NCI-H1417 (cell line): ENCODE measurements at regions not wholly inside any gene's neighbourhood (a gene's known extent, or its start where the extent isn't known, plus 50 kb on each side); places are given as distances from the start of the nearest gene placed in this dataset.
A peak's percentile ranks its signal among the peaks of the same experiment; 100 is the strongest.
"Not testable (repeated sequence)": the region's sequence is repeated elsewhere in the genome, so short reads cannot be mapped to it uniquely, and the experiment has no call there.

Source experiments
- DNase-seq, 3 experiments: peaks; one replicate each; lab custom pipeline; 2025; lab: John Stamatoyannopoulos, UW

- DNase-seq = no peak
Observed at GRCh38 chr9:7542693-7543092, 256.9 kb downstream of the DMAC1 start.

DNA sequence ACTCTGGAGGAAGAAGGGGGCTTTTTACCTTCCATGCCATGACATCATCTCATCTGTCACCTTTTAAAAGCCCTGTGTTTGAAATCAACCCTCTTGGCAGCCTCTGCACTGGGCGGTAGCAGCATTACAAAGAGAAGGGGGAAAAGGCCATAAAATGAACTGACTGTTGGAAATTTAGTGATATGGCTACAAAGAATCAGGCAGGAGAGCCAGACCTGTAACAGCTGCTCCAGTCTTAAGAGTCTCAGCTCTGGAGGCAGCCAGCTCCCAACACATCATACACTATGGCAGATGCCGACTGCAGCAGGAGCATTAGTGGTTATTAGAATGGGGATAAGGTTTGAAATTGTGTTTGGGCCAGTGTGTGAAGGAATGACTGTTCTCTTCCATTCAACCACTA, 257.5 kb downstream of the DMAC1 start:
- DNase-seq = no peak

DNA sequence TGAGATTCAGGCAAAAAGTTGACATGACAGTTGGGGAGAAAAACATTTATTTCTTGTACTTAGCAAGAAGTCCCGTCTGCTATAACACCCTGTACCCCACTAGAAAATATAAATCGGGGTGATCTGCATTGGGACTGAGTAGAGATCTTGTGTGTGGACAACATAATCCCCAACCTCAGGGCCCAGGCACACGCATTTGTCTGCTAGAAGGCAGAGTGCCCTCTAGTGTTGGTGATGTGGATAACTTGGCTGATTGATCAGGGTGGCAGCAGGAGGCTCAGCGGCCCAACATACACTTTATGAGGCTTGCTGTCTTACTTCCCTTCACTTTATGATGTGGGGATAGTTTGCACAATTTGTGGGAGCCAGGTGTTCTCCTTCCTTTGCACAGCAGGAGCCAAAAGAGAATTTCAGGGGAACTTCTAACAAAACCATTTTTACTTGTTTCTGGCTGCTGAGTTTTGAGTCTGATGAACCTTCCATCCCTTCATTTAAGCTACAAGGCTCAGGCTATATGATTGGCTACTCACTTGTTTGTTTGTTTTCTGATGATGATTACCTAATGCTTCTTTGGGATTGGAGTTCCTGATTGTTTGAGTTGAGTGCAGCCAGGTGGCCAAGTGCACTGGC, 263.2 kb downstream of the DMAC1 start:
- DNase-seq = peak; percentile 18 to 73 (median 62)

DNA sequence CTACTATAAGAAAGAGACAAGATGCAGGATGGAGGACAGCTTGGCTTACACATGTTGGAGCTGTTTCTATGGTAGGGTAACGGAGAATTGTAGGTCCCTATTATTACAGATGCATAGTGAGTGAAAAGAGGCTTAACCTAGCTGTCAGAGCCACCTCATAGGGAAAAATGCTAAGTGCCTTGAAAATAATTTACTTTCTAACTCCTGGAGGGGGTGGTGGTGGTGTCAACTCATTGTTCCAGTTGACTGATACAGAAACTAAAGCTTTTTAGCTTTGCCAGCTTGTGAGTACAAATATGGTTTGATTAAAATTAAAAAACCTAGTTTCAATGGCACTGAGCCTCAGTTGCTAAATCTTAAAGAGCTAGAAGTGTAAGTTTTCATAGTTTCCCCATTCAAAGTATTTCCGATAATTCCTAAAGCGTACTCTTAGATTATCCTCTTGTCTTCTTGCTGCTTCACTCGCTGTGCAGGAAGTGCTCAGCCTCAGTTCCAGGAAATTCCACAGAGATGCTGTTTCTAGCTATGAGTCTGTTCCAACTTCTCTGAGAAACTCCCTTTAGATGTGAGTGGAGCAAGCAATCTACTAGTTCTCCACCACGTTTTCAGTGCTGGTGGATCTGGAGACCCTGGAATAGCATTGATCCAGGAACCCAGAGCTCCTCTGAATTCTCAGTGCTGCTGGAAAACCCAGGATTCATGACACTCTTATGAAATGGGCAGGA, 265.2 kb downstream of the DMAC1 start:
- no peak for DNase-seq

GRCh38 chr9:7533376-7534090, 266.0 kb downstream of the DMAC1 start:
- DNase-seq = no peak

GRCh38 chr9:7523426-7524043, 276.0 kb downstream of the DMAC1 start:
- no peak for DNase-seq

DNA sequence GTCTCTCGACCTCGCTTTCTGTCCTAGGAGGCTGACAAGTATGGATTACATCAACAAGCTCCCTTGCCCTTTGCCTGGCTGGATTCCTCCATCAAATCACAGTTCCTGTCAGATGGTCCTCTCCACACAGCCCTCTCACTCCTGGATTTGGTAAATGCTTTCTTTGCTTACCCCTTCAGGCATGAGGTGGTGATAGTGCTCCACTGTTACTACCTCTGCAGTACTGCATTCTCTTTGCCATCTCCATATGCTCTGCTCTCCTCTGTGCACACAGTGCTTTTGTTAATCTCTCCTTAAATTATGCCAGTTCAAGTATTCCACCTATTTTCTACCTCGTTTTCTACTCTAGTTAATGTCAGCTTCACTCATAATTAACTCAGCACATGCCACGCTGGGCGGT, 279.2 kb downstream of the DMAC1 start:
- no peak for DNase-seq

DNA sequence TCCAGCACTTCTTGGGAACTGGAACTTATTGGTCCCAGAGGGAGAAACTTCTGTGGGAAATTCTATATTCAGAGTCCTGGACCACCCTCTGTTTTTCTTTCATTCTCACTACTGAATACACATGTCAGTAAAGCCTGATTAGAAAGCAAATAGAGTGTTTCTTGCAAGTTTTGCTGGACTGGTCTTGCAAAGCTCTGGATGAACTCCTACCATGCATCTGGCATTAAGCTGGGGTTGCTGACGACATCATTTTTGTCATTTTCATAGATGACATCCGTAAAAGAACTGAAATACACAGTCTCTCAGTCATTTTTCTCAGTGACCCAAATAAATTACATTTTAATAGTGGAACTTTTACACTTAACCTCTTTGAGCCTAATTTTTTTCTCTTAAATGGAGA, 283.2 kb downstream of the DMAC1 start:
- no peak for DNase-seq

DNA sequence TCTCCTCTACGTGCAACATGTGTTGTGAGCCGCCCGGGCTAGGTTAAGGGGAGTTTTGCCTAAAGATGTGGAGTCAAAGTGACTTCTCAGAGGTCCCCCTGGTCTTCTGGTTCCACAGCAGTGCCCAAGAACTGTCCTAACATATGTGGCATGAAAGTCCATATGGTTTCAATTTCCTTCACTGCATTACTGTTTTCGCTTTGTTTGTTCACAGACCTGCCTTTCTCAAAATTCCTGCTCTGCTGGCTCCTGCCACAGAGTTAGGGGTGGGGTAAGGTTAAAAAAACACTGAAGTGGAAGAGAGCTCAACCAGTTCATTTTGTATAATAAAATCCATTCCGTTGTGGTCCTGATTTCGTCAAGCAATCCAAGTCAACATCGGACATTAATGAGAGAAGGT, 289.4 kb downstream of the DMAC1 start:
- no peak for DNase-seq

GRCh38 chr9:7509576-7510145, 289.9 kb downstream of the DMAC1 start:
- no peak for DNase-seq

DNA sequence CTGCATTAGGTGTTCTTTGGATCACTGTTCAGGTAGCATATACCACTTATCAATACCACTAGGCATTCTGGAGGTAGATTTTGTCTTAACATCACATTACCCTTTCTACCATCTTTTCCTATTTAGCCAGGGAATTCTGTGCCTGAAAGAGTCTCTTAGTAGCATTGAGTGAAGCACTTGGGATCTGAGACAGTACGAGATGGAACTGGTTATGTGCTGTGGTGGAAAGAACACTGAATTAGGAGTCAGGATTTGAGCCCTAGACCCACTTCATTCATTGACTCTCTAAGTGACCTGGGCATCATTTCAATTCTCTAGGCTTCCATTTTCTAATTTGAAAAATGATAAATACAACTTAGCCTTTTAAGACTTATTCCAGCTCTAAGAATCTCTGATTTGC, 291.1 kb downstream of the DMAC1 start:
- no peak for DNase-seq

GRCh38 chr9:7507566-7508270, 291.9 kb downstream of the DMAC1 start:
- no peak for DNase-seq

GRCh38 chr9:7507026-7507425, 292.6 kb downstream of the DMAC1 start:
- DNase-seq = no peak

GRCh38 chr9:7500521-7500920, 299.1 kb downstream of the DMAC1 start:
- DNase-seq = peak in 2 of 3 experiments; percentile 11 to 27

- DNase-seq = no peak
Observed at GRCh38 chr9:7491641-7492040, 307.9 kb downstream of the DMAC1 start.

DNA sequence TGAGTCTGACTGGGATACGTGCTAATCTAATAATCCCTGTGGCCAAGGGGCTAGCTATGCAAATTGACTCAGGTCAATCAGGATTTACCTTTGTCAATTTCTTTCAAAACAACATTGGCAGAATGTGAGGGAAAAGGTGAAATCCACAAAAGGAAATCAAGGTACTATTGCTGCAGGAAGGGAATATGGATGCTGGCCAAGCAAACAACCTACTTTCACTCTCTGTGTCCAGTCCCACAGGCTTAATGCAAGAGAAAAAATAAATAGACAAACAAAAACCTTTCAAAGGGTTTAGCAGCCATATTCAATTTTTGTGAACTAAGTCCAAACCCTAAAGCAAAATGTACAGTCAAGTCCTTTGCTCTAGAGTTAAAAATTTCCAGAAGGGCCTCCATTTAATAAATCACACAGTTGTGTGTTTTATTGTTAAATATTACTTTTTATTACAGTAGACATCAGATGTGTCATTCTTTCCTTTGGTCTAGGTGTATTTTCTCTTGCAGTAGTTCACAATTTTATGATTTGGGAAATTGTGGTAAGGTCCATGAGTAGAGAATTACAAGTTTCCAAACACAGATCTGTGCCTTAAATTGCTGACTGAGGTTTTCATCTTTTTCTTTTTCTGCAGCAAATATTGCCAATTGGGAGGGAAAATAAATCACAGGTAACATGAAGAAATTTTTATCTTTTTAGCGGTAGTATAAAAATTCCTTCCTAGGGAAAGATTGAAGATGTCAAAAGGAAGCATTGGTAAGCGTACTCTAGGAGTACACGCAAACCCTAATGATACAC, 309.1 kb downstream of the DMAC1 start:
- no peak for DNase-seq

DNA sequence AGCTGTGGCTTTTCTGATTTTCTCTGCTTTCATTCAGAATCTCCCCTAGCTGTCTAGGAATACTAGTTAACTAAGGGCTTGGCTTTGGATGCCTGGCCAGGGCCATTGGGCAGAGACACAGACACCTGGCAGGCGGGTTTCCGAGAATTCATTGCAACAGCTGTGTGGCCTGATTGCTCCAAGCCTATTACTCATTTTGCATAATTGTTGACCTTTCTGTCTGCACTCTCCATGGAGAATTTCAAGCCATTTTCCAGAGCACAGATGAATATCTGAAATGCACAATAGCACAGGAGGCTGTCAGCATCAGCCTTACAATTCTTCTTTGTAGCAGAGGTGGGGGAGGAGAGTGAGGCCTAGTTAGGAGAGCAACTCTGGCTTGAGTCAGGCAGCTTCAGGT, 310.5 kb downstream of the DMAC1 start:
- DNase-seq = peak in 2 of 3 experiments; percentile 20 to 67

- not testable (repeated sequence) for DNase-seq
Observed at GRCh38 chr9:7484014-7484413, 315.6 kb downstream of the DMAC1 start.

DNA sequence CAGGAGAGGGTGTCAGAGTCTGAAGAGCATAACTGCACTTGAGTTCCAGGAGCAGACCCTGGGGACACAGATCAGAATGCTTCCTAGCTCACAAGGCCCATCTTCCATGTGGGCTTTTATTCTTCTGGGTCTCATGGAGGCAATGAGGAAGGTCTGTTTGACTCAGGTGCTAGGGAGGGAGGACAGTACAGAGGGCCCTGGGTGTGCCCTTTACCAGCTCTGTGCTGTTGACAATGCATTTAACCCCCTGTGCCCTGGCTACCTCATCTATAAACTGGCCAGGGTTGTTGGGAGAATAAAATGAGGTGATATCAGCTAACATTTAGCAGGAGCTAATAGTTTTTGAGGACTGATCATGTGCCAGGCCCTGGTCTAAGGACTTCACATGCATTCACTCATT, 318.0 kb downstream of the DMAC1 start:
- no peak for DNase-seq

- DNase-seq = no peak
Observed at GRCh38 chr9:7479300-7479699, 320.3 kb downstream of the DMAC1 start.

- DNase-seq = peak in 1 of 3 experiments; percentile 5
Observed at GRCh38 chr9:7478646-7479045, 320.9 kb downstream of the DMAC1 start.
